OCI-M1 (cell line): ENCODE measurements at regions not wholly inside any gene's neighbourhood (a gene's known extent, or its start where the extent isn't known, plus 50 kb on each side); places are given as distances from the start of the nearest gene placed in this dataset.

ENCODE experiments used
- DNase-seq: peaks from one replicate; lab custom pipeline; 2025; lab: John Stamatoyannopoulos, UW

GRCh38 chr9:72431036-72431435 lies 66.0 kb upstream of the ZFAND5 start:
- no peak for DNase-seq

- no peak for DNase-seq
These were observed 63.3 kb upstream of the ZFAND5 start for GRCh38 chr9:72428329-72428728.

GRCh38 chr9:72427801-72428200 lies 62.8 kb upstream of the ZFAND5 start:
- DNase-seq, result no peak

- peak; percentile 24 for DNase-seq
These were observed 59.1 kb upstream of the ZFAND5 start for GRCh38 chr9:72424131-72424530.

- no peak for DNase-seq
These were observed 57.2 kb upstream of the ZFAND5 start for GRCh38 chr9:72422214-72422613.

- DNase-seq, result no peak
These were observed 55.8 kb upstream of the ZFAND5 start for GRCh38 chr9:72420783-72421182.

- DNase-seq, result no peak
These were observed 50.9 kb upstream of the ZFAND5 start for GRCh38 chr9:72415948-72416347.

- no peak for DNase-seq
These were observed 50.2 kb upstream of the ZFAND5 start for GRCh38 chr9:72415163-72415562.
